ENCODE measurements at regions not wholly inside any gene's neighbourhood (a gene's known extent, or its start where the extent isn't known, plus 50 kb on each side); places are given as distances from the start of the nearest gene placed in this dataset.

GRCh38 chr10:71052076-71052660, 160.2 kb upstream of the UNC5B start:
- TF ChIP-seq REST (IDR thresholded peaks at IDR 0.05; ENCODE audit: low read depth) (no peak), ZBTB7A (IDR thresholded peaks at IDR 0.05; ENCODE audit: low read depth) (no peak), YY1 (IDR thresholded peaks at IDR 0.05; ENCODE audit: low read depth) (no peak), MAX (IDR thresholded peaks at IDR 0.05) (no peak), TAF1 (IDR thresholded peaks at IDR 0.05; ENCODE audit: low read depth) (no peak), TCF12 (IDR thresholded peaks at IDR 0.05; ENCODE audit: low read depth) (no peak), EP300 (IDR thresholded peaks at IDR 0.05; ENCODE audit: borderline replicate concordance) (no peak), CEBPB (IDR thresholded peaks at IDR 0.05) (no peak), CREB1 (IDR thresholded peaks at IDR 0.05; ENCODE audit: low read depth) (no peak), FOXM1 (IDR thresholded peaks at IDR 0.05; ENCODE audit: borderline replicate concordance, low read depth) (no peak), RAD21 (IDR thresholded peaks at IDR 0.05; ENCODE audit: low read depth) (no peak), NFIC (IDR thresholded peaks at IDR 0.05) (no peak), TEAD4 (IDR thresholded peaks at IDR 0.05) (no peak), EGR1 (IDR thresholded peaks at IDR 0.05) (no peak)

GRCh38 chr10:71052708-71053107, 159.7 kb upstream of the UNC5B start:
- TF ChIP-seq FOXM1 (IDR thresholded peaks at IDR 0.05; ENCODE audit: borderline replicate concordance, low read depth): no peak
- no peak for TF ChIP-seq RAD21 (IDR thresholded peaks at IDR 0.05; ENCODE audit: low read depth)
- TF ChIP-seq TEAD4 (IDR thresholded peaks at IDR 0.05): no peak
- no peak for TF ChIP-seq MAX (IDR thresholded peaks at IDR 0.05)
- TF ChIP-seq ZBTB7A (IDR thresholded peaks at IDR 0.05; ENCODE audit: low read depth): no peak
- TF ChIP-seq TCF12 (IDR thresholded peaks at IDR 0.05; ENCODE audit: low read depth): no peak
- no peak for TF ChIP-seq NFIC (IDR thresholded peaks at IDR 0.05)
- TF ChIP-seq USF1 (IDR thresholded peaks at IDR 0.05): no peak
- no peak for TF ChIP-seq CREB1 (IDR thresholded peaks at IDR 0.05; ENCODE audit: low read depth)
- no peak for TF ChIP-seq CEBPB (IDR thresholded peaks at IDR 0.05)

GRCh38 chr10:71053169-71053895, 159.0 kb upstream of the UNC5B start:
- TF ChIP-seq ZBTB7A (IDR thresholded peaks at IDR 0.05; ENCODE audit: low read depth) (no peak), USF1 (IDR thresholded peaks at IDR 0.05) (no peak), YY1 (IDR thresholded peaks at IDR 0.05; ENCODE audit: low read depth) (no peak), TAF1 (IDR thresholded peaks at IDR 0.05; ENCODE audit: low read depth) (no peak), NFIC (IDR thresholded peaks at IDR 0.05) (no peak), MAX (IDR thresholded peaks at IDR 0.05) (no peak), TCF12 (IDR thresholded peaks at IDR 0.05; ENCODE audit: low read depth) (no peak), TEAD4 (IDR thresholded peaks at IDR 0.05) (no peak), REST (IDR thresholded peaks at IDR 0.05; ENCODE audit: low read depth) (no peak), FOXM1 (IDR thresholded peaks at IDR 0.05; ENCODE audit: borderline replicate concordance, low read depth) (no peak), EP300 (IDR thresholded peaks at IDR 0.05; ENCODE audit: borderline replicate concordance) (no peak), CEBPB (IDR thresholded peaks at IDR 0.05) (no peak), EGR1 (IDR thresholded peaks at IDR 0.05) (no peak), CREB1 (IDR thresholded peaks at IDR 0.05; ENCODE audit: low read depth) (no peak)

GRCh38 chr10:71058308-71058707, 154.1 kb upstream of the UNC5B start:
- TF ChIP-seq ZBTB7A (IDR thresholded peaks at IDR 0.05; ENCODE audit: low read depth) (no peak), TCF12 (IDR thresholded peaks at IDR 0.05; ENCODE audit: low read depth) (no peak), CEBPB (IDR thresholded peaks at IDR 0.05) (no peak), TAF1 (IDR thresholded peaks at IDR 0.05; ENCODE audit: low read depth) (no peak), USF1 (IDR thresholded peaks at IDR 0.05) (no peak), EGR1 (IDR thresholded peaks at IDR 0.05) (no peak), FOXM1 (IDR thresholded peaks at IDR 0.05; ENCODE audit: borderline replicate concordance, low read depth) (no peak), YY1 (IDR thresholded peaks at IDR 0.05; ENCODE audit: low read depth) (no peak), RAD21 (IDR thresholded peaks at IDR 0.05; ENCODE audit: low read depth) (no peak), REST (IDR thresholded peaks at IDR 0.05; ENCODE audit: low read depth) (no peak), EP300 (IDR thresholded peaks at IDR 0.05; ENCODE audit: borderline replicate concordance) (no peak), TEAD4 (IDR thresholded peaks at IDR 0.05) (no peak)

Data from Ishikawa (cell line).